PC-9 (cell line): ENCODE measurements at regions not wholly inside any gene's neighbourhood (a gene's known extent, or its start where the extent isn't known, plus 50 kb on each side); places are given as distances from the start of the nearest gene placed in this dataset.
"Not testable (repeated sequence)": the region's sequence is repeated elsewhere in the genome, so short reads cannot be mapped to it uniquely, and the experiment has no call there.

ENCODE experiments used
- BruUV-seq: library from RNA; stranded (reverse); fragments of 400-500 nt; replicated peaks from 2 replicates; lab custom pipeline; 2021; lab: Mats Ljungman, UMichigan
- CTCF ChIA-PET: fragments of 300-600 bp; sonication (Branson Sonifier 250); formaldehyde crosslinking; loops from one replicate; lab custom pipeline; 2022; ENCODE audit warnings: antibody characterized with exemption; lab: Charles Lee
- POLR2A ChIA-PET: fragments of 300-600 bp; sonication (Branson Sonifier 250); formaldehyde crosslinking; loops from one replicate; lab custom pipeline; 2022; ENCODE audit warnings: antibody characterized with exemption; ENCODE audit not compliant: unreplicated experiment; lab: Charles Lee
- DNase-seq, 2 experiments: peaks; one replicate each; pipeline versions ENCODE4 v3.0.0 to v3.0.0-alpha.2; 2015 to 2022; ENCODE audit warnings: mixed read lengths in 1 of 2
- H2AFZ ChIP-seq: fragments of 200-600 bp; sonication (generic); 2 replicates; pipeline ENCODE4 v1.8.1; 2017; ENCODE audit warnings: antibody characterized with exemption
- H3F3A ChIP-seq: fragments of 200-600 bp; sonication (generic); 2 replicates; pipeline ENCODE4 v1.8.1; 2017; ENCODE audit warnings: antibody characterized with exemption, mild to moderate bottlenecking, low read depth; ENCODE audit not compliant: insufficient read depth
- H3K27ac ChIP-seq: fragments of 200-600 bp; sonication (generic); 2 replicates; pipeline ENCODE4 v1.6.1; 2016; ENCODE audit warnings: mixed run types
- H3K27me3 ChIP-seq: fragments of 200-600 bp; sonication (generic); 2 replicates; pipeline ENCODE4 v1.6.1; 2016; ENCODE audit warnings: low read depth, mixed run types; ENCODE audit not compliant: insufficient read depth
- H3K36me3 ChIP-seq: fragments of 200-600 bp; sonication (generic); 2 replicates; pipeline ENCODE4 v1.6.1; 2016; ENCODE audit warnings: low read depth, mixed run types
- H3K4me1 ChIP-seq: fragments of 200-600 bp; sonication (generic); replicated peaks from 2 replicates; pipeline ENCODE4 v1.6.1; 2016; ENCODE audit warnings: mixed run types; ENCODE audit not compliant: insufficient read depth
- H3K4me2 ChIP-seq: fragments of 200-600 bp; sonication (generic); 2 replicates; pipeline ENCODE4 v1.6.1; 2017; ENCODE audit warnings: mixed run types
- H3K4me3 ChIP-seq: fragments of 200-600 bp; sonication (generic); 2 replicates; pipeline ENCODE4 v1.6.1; 2016; ENCODE audit warnings: mixed run types
- H3K79me2 ChIP-seq: fragments of 200-600 bp; sonication (generic); 2 replicates; pipeline ENCODE4 v1.6.1; 2017; ENCODE audit warnings: low read depth, mixed run types
- H3K9me2 ChIP-seq: fragments of 200-600 bp; sonication (generic); 2 replicates; pipeline ENCODE4 v1.8.1; 2017; ENCODE audit warnings: mild to moderate bottlenecking; ENCODE audit not compliant: insufficient read depth
- H3K9me3 ChIP-seq: fragments of 200-600 bp; sonication (generic); 2 replicates; pipeline ENCODE4 v1.8.1; 2016; ENCODE audit warnings: low read depth; ENCODE audit not compliant: insufficient read depth
- H4K20me1 ChIP-seq: fragments of 200-600 bp; sonication (generic); 2 replicates; pipeline ENCODE4 v1.8.1; 2017; ENCODE audit not compliant: insufficient read depth
- CTCF ChIP-seq: fragments of 200-600 bp; sonication (generic); conservative IDR thresholded peaks from 2 replicates; pipeline ENCODE4 v1.6.1; 2017; ENCODE audit warnings: mixed run types, antibody characterized with exemption, mild to moderate bottlenecking, moderate library complexity
- EZH2 ChIP-seq: fragments of 200-600 bp; sonication (generic); IDR thresholded peaks from 2 replicates; pipeline ENCODE4 v1.8.0; 2017; ENCODE audit warnings: antibody characterized with exemption, low read depth
- intact Hi-C: fragments of 100-400 bp; cut with micrococcal nuclease; formaldehyde crosslinking; loops from one replicate; pipeline ENCODE4 v1.10.0; 2022; ENCODE audit not compliant: unreplicated experiment

GRCh38 chr21:19475525-19475924 lies 1071.9 kb upstream of the TMPRSS15 start:
- Histone ChIP-seq H3K36me3 (no peaks in the 10 kb centered on the region), H3K27me3 (no peaks in the 10 kb centered on the region), H3K79me2 (no peaks in the 10 kb centered on the region), H2AFZ (no peak overlapping the region), H3K27ac (no peak overlapping the region), H3F3A (no peaks in the 10 kb centered on the region), H4K20me1 (no peaks in the 10 kb centered on the region), H3K4me3 (no peak overlapping the region), H3K9me3 (no peaks in the 10 kb centered on the region), H3K4me2 (no peak overlapping the region), H3K9me2 (no peaks in the 10 kb centered on the region), H3K4me1 (no peaks in the 10 kb centered on the region)
- POLR2A ChIA-PET: no interaction called here
- BruUV-seq: no TSS peak
- CTCF ChIA-PET: no interaction called here
- no peak for TF ChIP-seq EZH2
- no peak for TF ChIP-seq CTCF
- DNase-seq: no peak
- intact Hi-C loops: no loop called here

GRCh38 chr21:19489930-19490329 lies 1086.3 kb upstream of the TMPRSS15 start:
- Histone ChIP-seq H3K4me2 (no peak overlapping the region), H4K20me1 (no peaks in the 10 kb centered on the region), H3K27ac (no peak overlapping the region), H3K4me3 (no peak overlapping the region), H3K79me2 (no peaks in the 10 kb centered on the region), H3K4me1 (no peaks in the 10 kb centered on the region), H3F3A (no peaks in the 10 kb centered on the region), H2AFZ (no peak overlapping the region), H3K9me3 (no peaks in the 10 kb centered on the region), H3K27me3 (no peaks in the 10 kb centered on the region), H3K36me3 (no peaks in the 10 kb centered on the region), H3K9me2 (no peaks in the 10 kb centered on the region)
- POLR2A ChIA-PET: no interaction called here
- no TSS peak for BruUV-seq
- DNase-seq: no peak
- CTCF ChIA-PET: no interaction called here
- no peak for TF ChIP-seq CTCF
- intact Hi-C loops: no loop called here

GRCh38 chr21:19490481-19490880 lies 1086.9 kb upstream of the TMPRSS15 start:
- no peak for DNase-seq
- no peak overlapping the region for H3K4me3 ChIP-seq
- no TSS peak for BruUV-seq
- no peaks in the 10 kb centered on the region for H3K79me2 ChIP-seq
- ChIA-PET CTCF (no interaction called here), POLR2A (no interaction called here)
- intact Hi-C loops: no loop called here
- no peaks in the 10 kb centered on the region for H3K27me3 ChIP-seq
- no peaks in the 10 kb centered on the region for H3K4me1 ChIP-seq
- TF ChIP-seq CTCF (no peak), EZH2 (no peak)
- H3F3A ChIP-seq: no peaks in the 10 kb centered on the region
- no peaks in the 10 kb centered on the region for H4K20me1 ChIP-seq
- no peak overlapping the region for H3K27ac ChIP-seq
- H2AFZ ChIP-seq: no peak overlapping the region
- no peaks in the 10 kb centered on the region for H3K9me2 ChIP-seq
- no peaks in the 10 kb centered on the region for H3K36me3 ChIP-seq
- no peak overlapping the region for H3K4me2 ChIP-seq
- H3K9me3 ChIP-seq: no peaks in the 10 kb centered on the region

- CTCF ChIA-PET, H3K27ac ChIP-seq, H3K27me3 ChIP-seq, DNase-seq, H3K9me3 ChIP-seq, BruUV-seq, H3K36me3 ChIP-seq, H3F3A ChIP-seq, H3K9me2 ChIP-seq, H3K4me1 ChIP-seq, H3K4me3 ChIP-seq, H3K4me2 ChIP-seq, H4K20me1 ChIP-seq, H2AFZ ChIP-seq, intact Hi-C loops, H3K79me2 ChIP-seq, POLR2A ChIA-PET: not testable (repeated sequence)
Measured at GRCh38 chr21:19493437-19494241, 1090.1 kb upstream of the TMPRSS15 start.
